CD4-positive, CD25-positive, alpha-beta regulatory T cell (primary cell): ENCODE measurements at regions not wholly inside any gene's neighbourhood (a gene's known extent, or its start where the extent isn't known, plus 50 kb on each side); places are given as distances from the start of the nearest gene placed in this dataset.

Experiments
- ATAC-seq, 2 donors: fragments of 150-1000 bp; cut with Tn5 transposase; one replicate each; pipeline ENCODE4 v1.10.0; 2021; ENCODE audit warnings: low read depth in 2 of 2, moderate number of reproducible peaks in 2 of 2, moderate library complexity in 1 of 2
- DNase-seq, 3 donors: peaks; one replicate each; pipeline versions ENCODE4 v3.0.0 to v3.0.0-alpha.2; 2012 to 2022; ENCODE audit warnings: mixed read lengths in 1 of 3
- H3K27ac ChIP-seq: one replicate; pipeline ENCODE4 v1.7.0; 2013; ENCODE audit warnings: mild to moderate bottlenecking, low read length; ENCODE audit not compliant: insufficient read depth, poor library complexity, severe bottlenecking
- H3K27me3 ChIP-seq: one replicate; pipeline ENCODE4 v1.7.0; 2013; ENCODE audit warnings: low read length; ENCODE audit not compliant: control insufficient read depth, insufficient read depth
- H3K36me3 ChIP-seq: one replicate; pipeline ENCODE4 v1.7.0; 2013; ENCODE audit warnings: mild to moderate bottlenecking, low read length, moderate library complexity; ENCODE audit not compliant: control insufficient read depth, insufficient read depth
- H3K4me1 ChIP-seq: 2 replicates; pipeline ENCODE4 v1.7.0; 2013; ENCODE audit warnings: mild to moderate bottlenecking, low read length; ENCODE audit not compliant: insufficient read depth, control insufficient read depth, poor library complexity, severe bottlenecking
- H3K4me3 ChIP-seq: one replicate; pipeline ENCODE4 v1.7.0; 2013; ENCODE audit warnings: low read depth, mild to moderate bottlenecking, low read length, moderate library complexity
- H3K9me3 ChIP-seq, 2 experiments: 1 replicate in 1 of 2; 2 replicates in 1 of 2; pipeline ENCODE4 v1.7.0; 2013; ENCODE audit warnings: low read length in 2 of 2, mild to moderate bottlenecking in 1 of 2, moderate library complexity in 1 of 2; ENCODE audit not compliant: control insufficient read depth in 2 of 2
- H3K27ac Mint-ChIP-seq, 3 donors: one replicate each; pipeline ENCODE4 v1.8.0; 2020 to 2022; ENCODE audit warnings: mild to moderate bottlenecking in 3 of 3, mixed read lengths in 3 of 3, moderate library complexity in 2 of 3
- H3K27me3 Mint-ChIP-seq: one replicate; pipeline ENCODE4 v1.8.0; 2022; ENCODE audit warnings: mild to moderate bottlenecking, mixed read lengths
- H3K36me3 Mint-ChIP-seq: one replicate; pipeline ENCODE4 v1.8.0; 2020; ENCODE audit warnings: mixed read lengths
- H3K4me1 Mint-ChIP-seq, 4 donors: one replicate each; pipeline ENCODE4 v1.8.0; 2020 to 2022; ENCODE audit warnings: mixed read lengths in 4 of 4, mild to moderate bottlenecking in 1 of 4
- H3K4me3 Mint-ChIP-seq, 4 donors: one replicate each; pipeline ENCODE4 v1.8.0; 2020 to 2022; ENCODE audit warnings: mild to moderate bottlenecking in 4 of 4, mixed read lengths in 4 of 4, moderate library complexity in 3 of 4
- H3K9me3 Mint-ChIP-seq, 7 donors: one replicate each; pipeline ENCODE4 v1.8.0; 2020 to 2022; ENCODE audit warnings: mixed read lengths in 7 of 7, mild to moderate bottlenecking in 3 of 7, moderate library complexity in 2 of 7

DNA sequence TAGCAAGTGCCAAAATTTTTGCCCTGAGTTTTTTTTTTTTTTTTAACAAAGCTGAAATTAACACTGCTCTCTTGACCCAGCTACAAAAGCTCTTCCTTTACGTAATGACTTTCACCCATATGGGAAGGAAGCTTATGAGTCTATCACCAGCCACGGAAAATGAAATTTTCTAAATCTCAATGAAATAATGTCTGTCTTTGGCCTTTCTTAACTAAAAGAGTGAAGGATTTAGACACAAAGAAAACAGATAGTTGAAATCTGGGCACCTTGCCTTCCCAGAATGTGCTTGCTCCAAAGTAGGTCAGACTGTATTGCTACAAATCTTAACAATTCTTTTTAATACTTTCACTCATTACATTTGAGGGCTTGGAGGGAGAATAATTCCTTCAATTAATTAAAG lies 180.8 kb upstream of the MGAT5 start:
- H3K27ac Mint-ChIP-seq, result no peak overlapping the region
- no peaks in the 10 kb centered on the region for H3K36me3 Mint-ChIP-seq
- H3K4me3 Mint-ChIP-seq, result no peak overlapping the region
- Histone ChIP-seq H3K27ac (no peak overlapping the region), H3K9me3 (no peaks in the 10 kb centered on the region), H3K36me3 (no peaks in the 10 kb centered on the region), H3K4me3 (no peak overlapping the region), H3K4me1 (no peaks in the 10 kb centered on the region), H3K27me3 (peaks cover 3% of the 10 kb centered on the region)
- no peaks in the 10 kb centered on the region for H3K4me1 Mint-ChIP-seq
- DNase-seq (no peak), ATAC-seq (no peak)
- peaks cover 0 to 3% (median 0%) of the 10 kb centered on the region in 7 donors for H3K9me3 Mint-ChIP-seq
- peaks cover 8% of the 10 kb centered on the region for H3K27me3 Mint-ChIP-seq

DNA sequence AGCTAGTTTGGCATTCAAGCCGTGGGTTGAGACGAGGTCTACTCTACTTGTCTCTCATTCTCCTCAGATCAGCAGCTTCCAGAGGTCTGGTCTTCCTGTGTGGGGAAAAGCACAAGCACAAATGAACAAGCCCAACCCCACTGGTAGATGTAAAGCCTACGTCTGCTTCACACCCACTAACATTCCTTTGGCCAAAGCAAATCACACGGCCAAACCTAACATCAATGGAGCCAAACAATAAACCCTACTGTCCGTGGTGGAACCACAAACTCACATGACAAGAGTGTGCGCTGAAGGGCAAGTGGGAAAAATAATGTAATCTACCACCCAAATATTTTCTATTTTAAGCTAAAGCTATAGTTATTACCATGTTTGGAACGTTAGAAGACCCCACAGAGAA lies 179.3 kb upstream of the MGAT5 start:
- DNase-seq (no peak), ATAC-seq (no peak)
- H3K27me3 ChIP-seq, result peaks cover 3% of the 10 kb centered on the region
- H3K4me3 ChIP-seq, result no peak overlapping the region
- Mint-ChIP-seq H3K27ac (no peak overlapping the region), H3K27me3 (peaks cover 8% of the 10 kb centered on the region), H3K4me1 (no peaks in the 10 kb centered on the region), H3K36me3 (no peaks in the 10 kb centered on the region), H3K9me3 (peaks cover 0 to 3% (median 0%) of the 10 kb centered on the region in 7 donors), H3K4me3 (no peak overlapping the region)
- no peaks in the 10 kb centered on the region for H3K36me3 ChIP-seq
- H3K9me3 ChIP-seq, result no peaks in the 10 kb centered on the region
- no peak overlapping the region for H3K27ac ChIP-seq
- H3K4me1 ChIP-seq, result no peaks in the 10 kb centered on the region

- H3K27ac ChIP-seq, result no peak overlapping the region
- peaks cover 0 to 3% (median 0%) of the 10 kb centered on the region in 7 donors for H3K9me3 Mint-ChIP-seq
- H3K27ac Mint-ChIP-seq, result no peak overlapping the region
- H3K4me1 ChIP-seq, result no peaks in the 10 kb centered on the region
- no peaks in the 10 kb centered on the region for H3K9me3 ChIP-seq
- no peak overlapping the region for H3K4me3 ChIP-seq
- no peaks in the 10 kb centered on the region for H3K4me1 Mint-ChIP-seq
- DNase-seq (no peak), ATAC-seq (no peak)
- peaks cover 8% of the 10 kb centered on the region for H3K27me3 Mint-ChIP-seq
- H3K27me3 ChIP-seq, result peaks cover 3% of the 10 kb centered on the region
- H3K36me3 ChIP-seq, result no peaks in the 10 kb centered on the region
- H3K4me3 Mint-ChIP-seq, result no peak overlapping the region
- H3K36me3 Mint-ChIP-seq, result no peaks in the 10 kb centered on the region
These were observed 178.7 kb upstream of the MGAT5 start for GRCh38 chr2:134075204-134075603.

DNA sequence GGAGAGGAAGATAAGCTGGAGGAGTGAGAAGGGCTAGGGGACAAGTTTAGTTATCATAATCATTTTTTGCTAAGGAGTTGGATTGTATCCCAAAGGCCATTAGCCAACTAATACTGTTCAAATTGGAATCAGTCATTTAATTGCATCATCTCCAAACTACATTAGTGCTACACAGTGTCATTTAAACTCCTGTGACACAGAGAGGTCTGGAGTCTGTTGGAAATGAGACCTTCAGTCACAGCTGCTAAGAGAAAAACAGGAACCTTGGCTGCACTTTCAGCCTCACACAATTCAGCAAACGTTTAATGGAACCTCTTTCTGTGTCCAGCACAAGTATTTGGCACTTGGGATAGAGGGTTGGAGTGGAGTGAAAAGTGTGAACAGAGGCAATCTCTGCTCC lies 175.5 kb upstream of the MGAT5 start:
- H3K27me3 ChIP-seq, result peaks cover 3% of the 10 kb centered on the region
- no peaks in the 10 kb centered on the region for H3K36me3 ChIP-seq
- H3K4me1 ChIP-seq, result no peaks in the 10 kb centered on the region
- H3K27ac ChIP-seq, result no peak overlapping the region
- peaks cover 15% of the 10 kb centered on the region for H3K27me3 Mint-ChIP-seq
- H3K4me1 Mint-ChIP-seq, result no peaks in the 10 kb centered on the region
- H3K9me3 ChIP-seq, result no peaks in the 10 kb centered on the region
- no peak for DNase-seq
- H3K4me3 Mint-ChIP-seq, result no peak overlapping the region
- ATAC-seq, result no peak
- H3K4me3 ChIP-seq, result no peak overlapping the region
- no peaks in the 10 kb centered on the region for H3K9me3 Mint-ChIP-seq
- no peak overlapping the region for H3K27ac Mint-ChIP-seq
- H3K36me3 Mint-ChIP-seq, result no peaks in the 10 kb centered on the region

GRCh38 chr2:134079373-134079772 lies 174.5 kb upstream of the MGAT5 start:
- Mint-ChIP-seq H3K27ac (no peak overlapping the region), H3K36me3 (no peaks in the 10 kb centered on the region), H3K4me3 (no peak overlapping the region), H3K9me3 (no peaks in the 10 kb centered on the region), H3K27me3 (peaks cover 15% of the 10 kb centered on the region), H3K4me1 (no peaks in the 10 kb centered on the region)
- no peak overlapping the region for H3K27ac ChIP-seq
- no peak for DNase-seq
- peaks cover 3% of the 10 kb centered on the region for H3K27me3 ChIP-seq
- no peak overlapping the region for H3K4me3 ChIP-seq
- no peaks in the 10 kb centered on the region for H3K9me3 ChIP-seq
- H3K4me1 ChIP-seq, result no peaks in the 10 kb centered on the region
- peak in 1 of 2 donors; percentile 28 for ATAC-seq
- no peaks in the 10 kb centered on the region for H3K36me3 ChIP-seq

DNA sequence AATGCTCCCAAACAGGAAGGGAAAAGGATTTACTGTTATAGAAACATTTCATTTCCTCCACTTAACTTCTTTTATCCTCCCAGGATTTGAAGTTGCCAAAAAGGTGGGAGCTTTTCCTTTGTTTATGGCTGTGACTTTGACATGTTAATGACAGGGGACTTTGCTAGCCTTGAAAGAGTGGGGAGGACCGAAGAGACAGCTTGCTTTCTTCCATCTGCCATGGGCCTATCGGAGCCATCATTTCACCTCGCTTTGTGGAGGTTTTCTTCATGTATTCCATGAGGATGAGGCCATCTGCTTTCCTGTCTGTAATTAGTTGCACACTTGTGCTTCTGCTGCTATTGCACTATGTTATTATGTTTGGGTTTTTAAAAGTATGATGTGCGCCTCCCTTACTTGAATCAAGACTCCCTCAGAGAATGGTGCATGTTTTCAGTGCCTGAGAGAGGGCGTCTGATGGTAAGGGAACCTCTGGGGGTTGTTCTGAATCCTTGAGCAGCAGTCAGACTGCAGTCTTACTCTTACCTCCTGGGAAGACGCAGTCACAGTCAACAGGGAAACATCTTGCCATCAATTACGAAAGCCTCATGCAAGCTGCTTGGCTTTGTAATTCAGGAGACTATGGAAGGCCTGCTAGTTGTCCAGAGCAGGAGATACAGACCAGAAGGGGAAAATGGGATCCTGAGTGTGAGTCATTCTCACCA lies 173.3 kb upstream of the MGAT5 start:
- H3K4me3 ChIP-seq, result no peak overlapping the region
- DNase-seq, result no peak
- no peak for ATAC-seq
- no peaks in the 10 kb centered on the region for H3K9me3 ChIP-seq
- Mint-ChIP-seq H3K36me3 (no peaks in the 10 kb centered on the region), H3K27ac (no peak overlapping the region), H3K27me3 (peaks cover 21% of the 10 kb centered on the region), H3K4me3 (no peak overlapping the region), H3K4me1 (no peaks in the 10 kb centered on the region), H3K9me3 (no peaks in the 10 kb centered on the region)
- H3K27me3 ChIP-seq, result no peaks in the 10 kb centered on the region
- H3K4me1 ChIP-seq, result no peaks in the 10 kb centered on the region
- H3K27ac ChIP-seq, result no peak overlapping the region
- H3K36me3 ChIP-seq, result no peaks in the 10 kb centered on the region

DNA sequence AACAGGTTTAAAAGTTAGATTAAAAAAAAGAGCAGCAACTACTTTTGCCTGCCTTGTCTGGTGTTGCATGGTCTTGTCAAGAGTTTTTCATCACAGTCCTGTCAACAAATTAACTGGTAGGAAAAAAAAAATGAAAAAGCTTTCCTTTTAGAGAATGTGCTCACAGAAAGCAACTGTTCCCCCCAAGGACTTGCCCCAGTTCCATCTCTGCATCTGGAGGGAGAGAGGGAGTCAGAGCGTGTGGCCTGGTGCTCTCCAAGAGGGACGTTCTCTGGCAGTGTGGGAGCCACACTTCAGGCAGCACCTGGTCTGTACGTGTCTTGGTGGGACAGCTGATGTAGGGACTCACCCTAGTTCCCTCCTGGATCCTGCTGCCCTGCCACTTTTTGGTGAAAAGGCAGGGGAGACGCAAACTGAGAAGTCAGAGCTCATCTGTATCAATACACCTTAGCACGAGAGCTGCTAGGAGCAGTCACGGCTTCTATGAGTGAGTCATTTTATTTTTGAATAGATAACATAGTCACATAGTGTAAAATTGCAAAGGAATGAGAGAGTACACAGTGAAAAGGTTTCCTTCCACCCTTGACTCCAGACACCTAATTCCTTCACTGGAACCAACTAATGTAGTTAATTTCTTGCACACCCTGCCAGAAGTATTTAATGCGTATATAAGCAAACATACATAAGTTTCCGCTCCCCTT lies 172.5 kb upstream of the MGAT5 start:
- Mint-ChIP-seq H3K36me3 (no peaks in the 10 kb centered on the region), H3K27me3 (peaks cover 21% of the 10 kb centered on the region), H3K27ac (no peak overlapping the region), H3K4me3 (no peak overlapping the region), H3K4me1 (no peaks in the 10 kb centered on the region), H3K9me3 (no peaks in the 10 kb centered on the region)
- no peaks in the 10 kb centered on the region for H3K36me3 ChIP-seq
- no peaks in the 10 kb centered on the region for H3K27me3 ChIP-seq
- no peaks in the 10 kb centered on the region for H3K9me3 ChIP-seq
- no peak overlapping the region for H3K27ac ChIP-seq
- H3K4me1 ChIP-seq, result no peaks in the 10 kb centered on the region
- DNase-seq (no peak), ATAC-seq (no peak)
- no peak overlapping the region for H3K4me3 ChIP-seq

DNA sequence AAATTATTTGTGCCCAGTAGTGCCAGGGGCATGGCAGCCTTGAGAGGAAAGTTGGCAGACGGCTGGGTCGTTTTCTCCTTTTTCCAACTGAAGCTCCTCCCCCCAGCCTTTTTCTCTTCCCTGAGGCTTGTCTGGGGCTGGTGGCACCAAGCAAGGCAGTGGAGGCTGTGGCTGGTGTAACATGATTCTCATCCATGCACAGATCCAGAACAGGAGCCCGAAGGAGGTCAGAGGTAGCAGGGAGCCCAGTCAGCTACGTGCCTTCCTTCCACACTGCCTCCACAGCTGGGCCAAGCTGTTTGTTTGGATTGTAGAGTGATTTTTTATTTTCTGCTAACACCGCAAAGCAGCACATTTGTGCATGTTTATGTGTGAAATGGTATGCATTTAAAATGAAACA lies 170.3 kb upstream of the MGAT5 start:
- Histone ChIP-seq H3K27me3 (no peaks in the 10 kb centered on the region), H3K9me3 (no peaks in the 10 kb centered on the region), H3K36me3 (no peaks in the 10 kb centered on the region), H3K4me1 (no peaks in the 10 kb centered on the region), H3K4me3 (no peak overlapping the region), H3K27ac (no peak overlapping the region)
- peaks cover 0 to 2% (median 0%) of the 10 kb centered on the region in 4 donors for H3K4me1 Mint-ChIP-seq
- no peaks in the 10 kb centered on the region for H3K9me3 Mint-ChIP-seq
- H3K4me3 Mint-ChIP-seq, result no peak overlapping the region
- H3K27ac Mint-ChIP-seq, result no peak overlapping the region
- DNase-seq (no peak), ATAC-seq (no peak)
- peaks cover 25% of the 10 kb centered on the region for H3K27me3 Mint-ChIP-seq
- no peaks in the 10 kb centered on the region for H3K36me3 Mint-ChIP-seq
